ENCODE measurements at regions not wholly inside any gene's neighbourhood (a gene's known extent, or its start where the extent isn't known, plus 50 kb on each side); places are given as distances from the start of the nearest gene placed in this dataset.

DNA sequence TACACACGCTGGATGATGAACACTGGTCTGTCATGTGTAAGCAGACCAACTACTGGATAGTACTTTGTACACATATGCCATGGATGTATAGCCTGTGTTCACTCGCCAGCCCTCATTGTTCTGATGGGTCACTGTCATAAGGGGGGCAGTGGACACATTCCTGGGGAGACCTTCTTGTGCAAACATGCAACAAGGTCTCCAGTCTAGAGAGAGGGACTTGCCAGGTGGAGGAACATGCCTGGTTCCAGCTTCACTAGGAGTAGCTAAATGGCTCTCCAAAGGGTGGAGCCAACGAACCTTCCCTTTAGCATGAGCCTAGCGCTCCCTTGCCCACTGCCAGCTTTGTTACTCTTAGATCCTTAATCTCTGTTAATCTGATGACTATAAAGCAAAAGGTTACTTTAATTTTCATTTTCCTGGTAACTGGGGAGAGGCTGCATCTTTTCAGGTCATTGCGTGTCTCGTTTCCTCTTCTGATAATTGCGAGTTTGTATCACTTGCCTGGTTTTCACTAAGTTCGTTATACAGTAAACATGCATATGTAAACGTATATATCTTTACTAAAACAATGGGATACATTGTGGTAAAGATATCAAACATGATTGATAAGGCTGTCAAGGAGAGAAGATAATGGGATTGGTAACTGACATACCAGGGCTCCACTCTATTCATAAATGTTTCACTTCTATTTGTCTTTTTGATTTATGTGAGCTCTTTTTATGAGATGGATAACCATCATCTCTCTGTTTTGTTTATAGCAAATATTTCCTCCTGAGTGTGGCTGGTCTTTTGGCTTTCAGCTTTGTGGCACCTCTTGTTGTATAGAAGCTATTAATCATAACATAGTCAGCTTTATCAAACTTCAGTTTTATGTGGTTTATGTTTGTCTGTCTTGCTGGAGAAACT, 235.2 kb upstream of the SGCG start:
- TF ChIP-seq CTCF (tag by site-specific recombination; IDR thresholded peaks at IDR 0.05) (no peak), ZEB2 (tag by site-specific recombination; IDR thresholded peaks at IDR 0.05) (no peak), ZNF626 (tag by site-specific recombination; IDR thresholded peaks at IDR 0.05) (no peak), ZNF26 (tag by site-specific recombination; IDR thresholded peaks at IDR 0.05) (no peak), ZNF274 (IDR thresholded peaks at IDR 0.05; ENCODE audit: low read length) (no peak), ZNF274 (tag by site-specific recombination; IDR thresholded peaks at IDR 0.05; ENCODE audit: borderline replicate concordance) (no peak), REPIN1 (tag by site-specific recombination; IDR thresholded peaks at IDR 0.05; ENCODE audit: low read depth) (no peak), ZNF416 (tag by site-specific recombination; IDR thresholded peaks at IDR 0.05) (no peak), ZFP37 (tag by site-specific recombination; IDR thresholded peaks at IDR 0.05) (no peak), ZNF670 (tag by site-specific recombination; IDR thresholded peaks at IDR 0.05; ENCODE audit: low read depth) (no peak)
- TF ChIP-seq, protein P1, sequence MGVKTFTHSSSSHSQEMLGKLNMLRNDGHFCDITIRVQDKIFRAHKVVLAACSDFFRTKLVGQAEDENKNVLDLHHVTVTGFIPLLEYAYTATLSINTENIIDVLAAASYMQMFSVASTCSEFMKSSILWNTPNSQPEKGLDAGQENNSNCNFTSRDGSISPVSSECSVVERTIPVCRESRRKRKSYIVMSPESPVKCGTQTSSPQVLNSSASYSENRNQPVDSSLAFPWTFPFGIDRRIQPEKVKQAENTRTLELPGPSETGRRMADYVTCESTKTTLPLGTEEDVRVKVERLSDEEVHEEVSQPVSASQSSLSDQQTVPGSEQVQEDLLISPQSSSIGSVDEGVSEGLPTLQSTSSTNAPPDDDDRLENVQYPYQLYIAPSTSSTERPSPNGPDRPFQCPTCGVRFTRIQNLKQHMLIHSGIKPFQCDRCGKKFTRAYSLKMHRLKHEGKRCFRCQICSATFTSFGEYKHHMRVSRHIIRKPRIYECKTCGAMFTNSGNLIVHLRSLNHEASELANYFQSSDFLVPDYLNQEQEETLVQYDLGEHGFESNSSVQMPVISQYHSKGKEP (tag by site-specific recombination; IDR thresholded peaks at IDR 0.05) = no peak
- TF ChIP-seq, protein P2, sequence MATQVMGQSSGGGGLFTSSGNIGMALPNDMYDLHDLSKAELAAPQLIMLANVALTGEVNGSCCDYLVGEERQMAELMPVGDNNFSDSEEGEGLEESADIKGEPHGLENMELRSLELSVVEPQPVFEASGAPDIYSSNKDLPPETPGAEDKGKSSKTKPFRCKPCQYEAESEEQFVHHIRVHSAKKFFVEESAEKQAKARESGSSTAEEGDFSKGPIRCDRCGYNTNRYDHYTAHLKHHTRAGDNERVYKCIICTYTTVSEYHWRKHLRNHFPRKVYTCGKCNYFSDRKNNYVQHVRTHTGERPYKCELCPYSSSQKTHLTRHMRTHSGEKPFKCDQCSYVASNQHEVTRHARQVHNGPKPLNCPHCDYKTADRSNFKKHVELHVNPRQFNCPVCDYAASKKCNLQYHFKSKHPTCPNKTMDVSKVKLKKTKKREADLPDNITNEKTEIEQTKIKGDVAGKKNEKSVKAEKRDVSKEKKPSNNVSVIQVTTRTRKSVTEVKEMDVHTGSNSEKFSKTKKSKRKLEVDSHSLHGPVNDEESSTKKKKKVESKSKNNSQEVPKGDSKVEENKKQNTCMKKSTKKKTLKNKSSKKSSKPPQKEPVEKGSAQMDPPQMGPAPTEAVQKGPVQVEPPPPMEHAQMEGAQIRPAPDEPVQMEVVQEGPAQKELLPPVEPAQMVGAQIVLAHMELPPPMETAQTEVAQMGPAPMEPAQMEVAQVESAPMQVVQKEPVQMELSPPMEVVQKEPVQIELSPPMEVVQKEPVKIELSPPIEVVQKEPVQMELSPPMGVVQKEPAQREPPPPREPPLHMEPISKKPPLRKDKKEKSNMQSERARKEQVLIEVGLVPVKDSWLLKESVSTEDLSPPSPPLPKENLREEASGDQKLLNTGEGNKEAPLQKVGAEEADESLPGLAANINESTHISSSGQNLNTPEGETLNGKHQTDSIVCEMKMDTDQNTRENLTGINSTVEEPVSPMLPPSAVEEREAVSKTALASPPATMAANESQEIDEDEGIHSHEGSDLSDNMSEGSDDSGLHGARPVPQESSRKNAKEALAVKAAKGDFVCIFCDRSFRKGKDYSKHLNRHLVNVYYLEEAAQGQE (tag by site-specific recombination; IDR thresholded peaks at IDR 0.05) = no peak
